Suppressor macrophage treated with lipopolysaccharide for 4 hours (primary cell): ENCODE measurements at regions not wholly inside any gene's neighbourhood (a gene's known extent, or its start where the extent isn't known, plus 50 kb on each side); places are given as distances from the start of the nearest gene placed in this dataset.
"Not testable (repeated sequence)": the region's sequence is repeated elsewhere in the genome, so short reads cannot be mapped to it uniquely, and the experiment has no call there.

Source experiments
- DNase-seq: peaks from one replicate; pipeline ENCODE4 v3.0.0-alpha.2; 2020

GRCh38 chr1:238499021-238499420 lies 608.3 kb upstream of the ZP4 start:
- DNase-seq = no peak

- no peak for DNase-seq
Observed at GRCh38 chr1:238492271-238492670, 601.5 kb upstream of the ZP4 start.

- DNase-seq = no peak
Observed at GRCh38 chr1:238491265-238491664, 600.5 kb upstream of the ZP4 start.

- DNase-seq = no peak
Observed at GRCh38 chr1:238489006-238489405, 598.3 kb upstream of the ZP4 start.

- DNase-seq = no peak
Observed at GRCh38 chr1:238488401-238488800, 597.7 kb upstream of the ZP4 start.

GRCh38 chr1:238487931-238488330 lies 597.2 kb upstream of the ZP4 start:
- no peak for DNase-seq

GRCh38 chr1:238485912-238486209 lies 595.1 kb upstream of the ZP4 start:
- DNase-seq = no peak

GRCh38 chr1:238485057-238485911 lies 594.6 kb upstream of the ZP4 start:
- DNase-seq = no peak

GRCh38 chr1:238484121-238484520 lies 593.4 kb upstream of the ZP4 start:
- DNase-seq = no peak

- no peak for DNase-seq
Observed at GRCh38 chr1:238476841-238477240, 586.1 kb upstream of the ZP4 start.

GRCh38 chr1:238475712-238476111 lies 585.0 kb upstream of the ZP4 start:
- no peak for DNase-seq

- DNase-seq = no peak
Observed at GRCh38 chr1:238474263-238474662, 583.5 kb upstream of the ZP4 start.

- peak; percentile 56 for DNase-seq
Observed at GRCh38 chr1:238469146-238469631, 578.5 kb upstream of the ZP4 start.

- no peak for DNase-seq
Observed at GRCh38 chr1:238468068-238468467, 577.3 kb upstream of the ZP4 start.

GRCh38 chr1:238466459-238466858 lies 575.7 kb upstream of the ZP4 start:
- no peak for DNase-seq

- DNase-seq = no peak
Observed at GRCh38 chr1:238465449-238465848, 574.7 kb upstream of the ZP4 start.

- no peak for DNase-seq
Observed at GRCh38 chr1:238458899-238459298, 568.2 kb upstream of the ZP4 start.

GRCh38 chr1:238457610-238458009 lies 566.9 kb upstream of the ZP4 start:
- DNase-seq = no peak

GRCh38 chr1:238451781-238452310 lies 561.1 kb upstream of the ZP4 start:
- DNase-seq = no peak

GRCh38 chr1:238450976-238451375 lies 560.3 kb upstream of the ZP4 start:
- no peak for DNase-seq

GRCh38 chr1:238443687-238444086 lies 553.0 kb upstream of the ZP4 start:
- no peak for DNase-seq

GRCh38 chr1:238439511-238439910 lies 548.8 kb upstream of the ZP4 start:
- no peak for DNase-seq

GRCh38 chr1:238438311-238439270 lies 547.9 kb upstream of the ZP4 start:
- DNase-seq = no peak

- not testable (repeated sequence) for DNase-seq
Observed at GRCh38 chr1:238429703-238430102, 539.0 kb upstream of the ZP4 start.
